ENCODE measurements at regions not wholly inside any gene's neighbourhood (a gene's known extent, or its start where the extent isn't known, plus 50 kb on each side); places are given as distances from the start of the nearest gene placed in this dataset.
"Not testable (repeated sequence)": the region's sequence is repeated elsewhere in the genome, so short reads cannot be mapped to it uniquely, and the experiment has no call there.

GRCh38 chr1:148261684-148262083 lies 109.6 kb upstream of the NBPF11 start:
- not testable (repeated sequence) for DNase-seq

- not testable (repeated sequence) for DNase-seq
Measured at GRCh38 chr1:148257886-148258285, 105.8 kb upstream of the NBPF11 start.

GRCh38 chr1:148254611-148255429 lies 102.7 kb upstream of the NBPF11 start:
- DNase-seq = not testable (repeated sequence)

GRCh38 chr1:148253808-148254207 lies 101.7 kb upstream of the NBPF11 start:
- not testable (repeated sequence) for DNase-seq

GRCh38 chr1:148248798-148249197 lies 96.7 kb upstream of the NBPF11 start:
- not testable (repeated sequence) for DNase-seq

GRCh38 chr1:148246258-148246861 lies 94.3 kb upstream of the NBPF11 start:
- not testable (repeated sequence) for DNase-seq

- not testable (repeated sequence) for DNase-seq
Measured at GRCh38 chr1:148245843-148246242, 93.8 kb upstream of the NBPF11 start.

- not testable (repeated sequence) for DNase-seq
Measured at GRCh38 chr1:148245443-148245842, 93.4 kb upstream of the NBPF11 start.

GRCh38 chr1:148233250-148233649 lies 81.2 kb upstream of the NBPF11 start:
- DNase-seq = not testable (repeated sequence)

- DNase-seq = not testable (repeated sequence)
Measured at GRCh38 chr1:148228846-148229245, 76.8 kb upstream of the NBPF11 start.

GRCh38 chr1:148222399-148223159 lies 70.5 kb upstream of the NBPF11 start:
- DNase-seq = not testable (repeated sequence)

GRCh38 chr1:148221593-148221992 lies 69.5 kb upstream of the NBPF11 start:
- DNase-seq = not testable (repeated sequence)

GRCh38 chr1:148219229-148219628 lies 67.1 kb upstream of the NBPF11 start:
- DNase-seq = not testable (repeated sequence)

- not testable (repeated sequence) for DNase-seq
Measured at GRCh38 chr1:148211191-148211590, 59.1 kb upstream of the NBPF11 start.

- DNase-seq = not testable (repeated sequence)
Measured at GRCh38 chr1:148210624-148211023, 58.5 kb upstream of the NBPF11 start.

GRCh38 chr1:148210166-148210565 lies 58.1 kb upstream of the NBPF11 start:
- not testable (repeated sequence) for DNase-seq

- DNase-seq = not testable (repeated sequence)
Measured at GRCh38 chr1:148202013-148202412, 49.9 kb upstream of the NBPF11 start.

Measured in AML-193 (cell line).